A673 (cell line): ENCODE measurements at regions not wholly inside any gene's neighbourhood (a gene's known extent, or its start where the extent isn't known, plus 50 kb on each side); places are given as distances from the start of the nearest gene placed in this dataset.

Experiments
- BruUV-seq: library from RNA; stranded (reverse); fragments of 400-500 nt; replicated peaks from 2 replicates; lab custom pipeline; 2021; lab: Mats Ljungman, UMichigan
- CTCF ChIA-PET: fragments of 300-600 bp; sonication (Branson Sonifier 250); formaldehyde crosslinking; loops from one replicate; lab custom pipeline; 2022; ENCODE audit warnings: antibody characterized with exemption; lab: Charles Lee
- POLR2A ChIA-PET: fragments of 300-600 bp; sonication (Branson Sonifier 250); formaldehyde crosslinking; loops from one replicate; lab custom pipeline; 2022; ENCODE audit warnings: antibody characterized with exemption; ENCODE audit not compliant: low non-redundant PET; lab: Charles Lee
- DNase-seq: peaks from one replicate; pipeline ENCODE4 v3.0.0-alpha.2; 2015; ENCODE audit warnings: low spot score
- H3K27ac ChIP-seq: fragments of 200-600 bp; sonication (generic); 2 replicates; pipeline ENCODE4 v1.5.1; 2016; ENCODE audit warnings: mixed run types, low read depth, mild to moderate bottlenecking, mixed read lengths, antibody characterized with exemption, low read length; ENCODE audit not compliant: poor library complexity, severe bottlenecking
- H3K27me3 ChIP-seq: fragments of 200-600 bp; sonication (generic); replicated peaks from 2 replicates; pipeline ENCODE4 v1.6.1; 2017; ENCODE audit warnings: mixed run types, low read depth, mild to moderate bottlenecking, mixed read lengths, antibody characterized with exemption, low read length; ENCODE audit not compliant: insufficient read depth, poor library complexity
- H3K36me3 ChIP-seq: fragments of 200-600 bp; sonication (generic); 2 replicates; pipeline ENCODE4 v1.6.1; 2016; ENCODE audit warnings: mixed run types, mild to moderate bottlenecking, mixed read lengths, antibody characterized with exemption, low read length; ENCODE audit not compliant: insufficient read depth, poor library complexity, severe bottlenecking
- H3K4me1 ChIP-seq: fragments of 200-600 bp; sonication (generic); 2 replicates; pipeline ENCODE4 v1.6.1; 2017; ENCODE audit warnings: mixed run types, mild to moderate bottlenecking, mixed read lengths, antibody characterized with exemption, low read length; ENCODE audit not compliant: insufficient read depth, poor library complexity, severe bottlenecking
- H3K4me3 ChIP-seq: fragments of 200-600 bp; sonication (generic); 2 replicates; pipeline ENCODE4 v1.5.1; 2016; ENCODE audit warnings: low read depth, mixed run types, mild to moderate bottlenecking, mixed read lengths, low read length; ENCODE audit not compliant: poor library complexity, severe bottlenecking
- H3K9me3 ChIP-seq: fragments of 200-600 bp; sonication (generic); 2 replicates; pipeline ENCODE4 v1.6.1; 2016; ENCODE audit warnings: mixed run types, low read depth, mild to moderate bottlenecking, mixed read lengths, antibody characterized with exemption, low read length; ENCODE audit not compliant: poor library complexity, severe bottlenecking
- CTCF ChIP-seq: fragments of 300-800, 200-600 bp; sonication (generic); conservative IDR thresholded peaks from 2 replicates; pipeline ENCODE4 v1.5.1; 2017; ENCODE audit warnings: low read depth, mild to moderate bottlenecking, antibody characterized with exemption, low read length, moderate library complexity, mixed read lengths
- EZH2 ChIP-seq: fragments of 200-600 bp; sonication (generic); IDR thresholded peaks from 2 replicates; pipeline ENCODE4 v1.6.1; 2017; ENCODE audit warnings: borderline replicate concordance, low read depth, mild to moderate bottlenecking, mixed read lengths, antibody characterized with exemption, low read length; ENCODE audit not compliant: poor library complexity, severe bottlenecking
- intact Hi-C: fragments of 100-400 bp; cut with micrococcal nuclease; formaldehyde crosslinking; loops from one replicate; pipeline ENCODE4 v1.10.0; 2022; ENCODE audit not compliant: unreplicated experiment

GRCh38 chr3:16108424-16108823, 66.1 kb upstream of the GALNT15 start:
- H3K27ac ChIP-seq = no peak overlapping the region
- BruUV-seq = no TSS peak
- ChIA-PET CTCF (no interaction called here), POLR2A (no interaction called here)
- no peaks in the 10 kb centered on the region for H3K36me3 ChIP-seq
- H3K4me3 ChIP-seq = no peak overlapping the region
- TF ChIP-seq EZH2 (no peak), CTCF (no peak)
- H3K4me1 ChIP-seq = no peaks in the 10 kb centered on the region
- no peak for DNase-seq
- intact Hi-C loops = no loop called here
- peaks cover 9% of the 10 kb centered on the region for H3K27me3 ChIP-seq
- H3K9me3 ChIP-seq = no peaks in the 10 kb centered on the region

- no peaks in the 10 kb centered on the region for H3K4me1 ChIP-seq
- ChIA-PET CTCF (no interaction called here), POLR2A (no interaction called here)
- H3K36me3 ChIP-seq = no peaks in the 10 kb centered on the region
- no peak overlapping the region for H3K4me3 ChIP-seq
- no peak for TF ChIP-seq CTCF
- no peak for TF ChIP-seq EZH2
- peaks cover 5% of the 10 kb centered on the region for H3K27me3 ChIP-seq
- no peaks in the 10 kb centered on the region for H3K9me3 ChIP-seq
- no peak for DNase-seq
- intact Hi-C loops = no loop called here
- H3K27ac ChIP-seq = no peak overlapping the region
- BruUV-seq = no TSS peak
Observed at GRCh38 chr3:16109929-16110328, 64.6 kb upstream of the GALNT15 start.

- Histone ChIP-seq H3K4me3 (no peak overlapping the region), H3K27ac (no peak overlapping the region), H3K36me3 (no peaks in the 10 kb centered on the region), H3K4me1 (no peaks in the 10 kb centered on the region), H3K27me3 (peaks cover 5% of the 10 kb centered on the region), H3K9me3 (no peaks in the 10 kb centered on the region)
- BruUV-seq = no TSS peak
- TF ChIP-seq EZH2 (no peak), CTCF (no peak)
- ChIA-PET POLR2A (no interaction called here), CTCF (no interaction called here)
- no peak for DNase-seq
- intact Hi-C loops = no loop called here
Observed at GRCh38 chr3:16112910-16113504, 61.5 kb upstream of the GALNT15 start.
